Motor neuron (in vitro differentiated cells): ENCODE measurements at regions not wholly inside any gene's neighbourhood (a gene's known extent, or its start where the extent isn't known, plus 50 kb on each side); places are given as distances from the start of the nearest gene placed in this dataset.

Experiments used
- ATAC-seq, 8 experiments: fragments of 200-7000 bp; cut with Tn5 transposase; replicated peaks in 6 of 8; 2 replicates each; pipeline ENCODE4 v1.8.0; 2021; ENCODE audit warnings: mild to moderate bottlenecking in 8 of 8, moderate library complexity in 8 of 8
- H3K27ac ChIP-seq, 2 donors: fragments of 250-450 bp; sonication (Bioruptor Pico); 2 replicates each; pipeline ENCODE4 v1.9.0; 2021; ENCODE audit warnings: antibody characterized with exemption in 2 of 2, mild to moderate bottlenecking in 2 of 2, moderate library complexity in 1 of 2
- H3K4me1 ChIP-seq, 2 donors: fragments of 250-450 bp; sonication (Bioruptor Pico); replicated peaks in 1 of 2; 2 replicates each; pipeline ENCODE4 v1.6.1; 2021; ENCODE audit warnings: antibody characterized with exemption in 2 of 2, mild to moderate bottlenecking in 2 of 2, moderate library complexity in 1 of 2
- H3K4me3 ChIP-seq, 5 donors: fragments of 250-450 bp; sonication (Bioruptor Pico); 2 replicates each; pipeline ENCODE4 v1.9.0; 2021; ENCODE audit warnings: antibody characterized with exemption in 5 of 5, mild to moderate bottlenecking in 5 of 5, moderate library complexity in 4 of 5
- WGBS, 10 experiments: fragments of 450-650 bp; shearing (Covaris generic); methylation state at CpG; one replicate each; pipeline ENCODE4 v1.0.0; 2022; 5-methylcytosine and 5-hydroxymethylcytosine counted together
- in situ Hi-C, 9 experiments: fragments of 400-800 bp; cut with MboI; loops; one replicate each; pipeline ENCODE4 v1.15.0; 2021; ENCODE audit warnings: low sequenced_read_pairs in 9 of 9, low pct_unique_long_range_greater_than_20kb in 2 of 9; ENCODE audit not compliant: unreplicated experiment in 9 of 9

- Histone ChIP-seq H3K4me1 (no peaks in the 10 kb centered on the region), H3K4me3 (no peak overlapping the region), H3K27ac (no peak overlapping the region)
- 31 to 100% (median 80%) methylated on average over 1 to 2 of the region's 2 CpGs; no CpG with 5 or more reads in 3 of the 10 experiments for WGBS, 10 experiments
- in situ Hi-C loops = no loop called here
- ATAC-seq = no peak
Measured at GRCh38 chr11:98829971-98830370, 190.8 kb upstream of the CNTN5 start.

- no peak overlapping the region for H3K4me3 ChIP-seq
- 7 to 100% (median 91%) methylated on average over 2 to 4 of the region's 4 CpGs for WGBS, 10 experiments
- H3K4me1 ChIP-seq = peaks cover 3 to 12% of the 10 kb centered on the region in 2 donors
- H3K27ac ChIP-seq = no peak overlapping the region
- peak in 1 of 8 experiments; percentile 34 for ATAC-seq
- in situ Hi-C loops = no loop called here
Measured at GRCh38 chr11:98834776-98835175, 186.0 kb upstream of the CNTN5 start.

GRCh38 chr11:98835335-98835734 is 185.4 kb upstream of the CNTN5 start:
- peak in 5 of 8 experiments; percentile 29 to 76 (median 67) for ATAC-seq
- 0 to 83% (median 67%) methylated on average over 1 to 2 of the region's 2 CpGs; no CpG with 5 or more reads in 1 of the 10 experiments for WGBS, 10 experiments

GRCh38 chr11:98836156-98836555 is 184.6 kb upstream of the CNTN5 start:
- Histone ChIP-seq H3K27ac (no peak overlapping the region), H3K4me1 (peaks cover 3 to 12% of the 10 kb centered on the region in 2 donors), H3K4me3 (no peak overlapping the region)
- 0 to 91% (median 36%) methylated on average over 1 of the region's 1 CpG; no CpG with 5 or more reads in 4 of the 10 experiments for WGBS, 10 experiments
- no peak for ATAC-seq
- in situ Hi-C loops = no loop called here

More at GRCh38 chr11:98835335-98835734, 185.4 kb upstream of the CNTN5 start:
- Histone ChIP-seq H3K4me3 (no peak overlapping the region), H3K27ac (no peak overlapping the region), H3K4me1 (peaks cover 3 to 12% of the 10 kb centered on the region in 2 donors)
- in situ Hi-C loops = no loop called here

GRCh38 chr11:98842187-98842586 is 178.6 kb upstream of the CNTN5 start:
- Histone ChIP-seq H3K4me1 (no peaks in the 10 kb centered on the region), H3K4me3 (no peak overlapping the region), H3K27ac (no peak overlapping the region)
- in situ Hi-C loops = no loop called here
- ATAC-seq = no peak

- Histone ChIP-seq H3K4me1 (peaks cover 0 to 3% of the 10 kb centered on the region in 2 donors), H3K4me3 (no peak overlapping the region), H3K27ac (no peak overlapping the region)
- ATAC-seq = no peak
- in situ Hi-C loops = no loop called here
- 10 to 91% (median 73%) methylated on average over 1 to 5 of the region's 5 CpGs for WGBS, 10 experiments
Measured at GRCh38 chr11:98862169-98862568, 158.6 kb upstream of the CNTN5 start.

GRCh38 chr11:98871690-98872089 is 149.1 kb upstream of the CNTN5 start:
- in situ Hi-C loops = no loop called here
- no peak for ATAC-seq
- Histone ChIP-seq H3K4me3 (no peak overlapping the region), H3K27ac (no peak overlapping the region), H3K4me1 (no peaks in the 10 kb centered on the region)
- WGBS, 10 experiments = 5 to 100% (median 63%) methylated on average over 1 to 3 of the region's 3 CpGs; no CpG with 5 or more reads in 2 of the 10 experiments

- no peak overlapping the region for H3K27ac ChIP-seq
- no peak for ATAC-seq
- WGBS, 10 experiments = 0 to 100% (median 67%) methylated on average over 1 to 2 of the region's 2 CpGs
- in situ Hi-C loops = no loop called here
- no peaks in the 10 kb centered on the region for H3K4me1 ChIP-seq
- H3K4me3 ChIP-seq = no peak overlapping the region
Measured at GRCh38 chr11:98874050-98874449, 146.7 kb upstream of the CNTN5 start.

- 30 to 100% (median 86%) methylated on average over 1 of the region's 1 CpG; no CpG with 5 or more reads in 1 of the 10 experiments for WGBS, 10 experiments
- H3K4me3 ChIP-seq = no peak overlapping the region
- no peak for ATAC-seq
- H3K4me1 ChIP-seq = no peaks in the 10 kb centered on the region
- no peak overlapping the region for H3K27ac ChIP-seq
- in situ Hi-C loops = no loop called here
Measured at GRCh38 chr11:98895936-98896335, 124.8 kb upstream of the CNTN5 start.

- WGBS, 10 experiments = 0 to 100% (median 58%) methylated on average over 1 of the region's 1 CpG; no CpG with 5 or more reads in 2 of the 10 experiments
- Histone ChIP-seq H3K27ac (no peak overlapping the region), H3K4me3 (no peak overlapping the region), H3K4me1 (no peaks in the 10 kb centered on the region)
- peak in 3 of 8 experiments; percentile 22 to 63 (median 46) for ATAC-seq
- in situ Hi-C loops = no loop called here
Measured at GRCh38 chr11:98940913-98941312, 79.8 kb upstream of the CNTN5 start.

- ATAC-seq = no peak
- WGBS, 10 experiments = 0 to 100% (median 70%) methylated on average over 1 to 2 of the region's 2 CpGs; no CpG with 5 or more reads in 2 of the 10 experiments
- in situ Hi-C loops = no loop called here
Measured at GRCh38 chr11:98944461-98944860, 76.3 kb upstream of the CNTN5 start.

GRCh38 chr11:98952107-98952506 is 68.6 kb upstream of the CNTN5 start:
- H3K4me3 ChIP-seq = no peak overlapping the region
- in situ Hi-C loops = no loop called here
- no peak overlapping the region for H3K27ac ChIP-seq
- no peaks in the 10 kb centered on the region for H3K4me1 ChIP-seq
- 13 to 100% (median 78%) methylated on average over 1 to 2 of the region's 2 CpGs for WGBS, 10 experiments
- ATAC-seq = no peak

More at GRCh38 chr11:98944461-98944860, 76.3 kb upstream of the CNTN5 start:
- Histone ChIP-seq H3K4me3 (no peak overlapping the region), H3K27ac (no peak overlapping the region), H3K4me1 (no peaks in the 10 kb centered on the region)

GRCh38 chr11:98955551-98955950 is 65.2 kb upstream of the CNTN5 start:
- Histone ChIP-seq H3K4me1 (no peaks in the 10 kb centered on the region), H3K4me3 (no peak overlapping the region), H3K27ac (no peak overlapping the region)
- in situ Hi-C loops = no loop called here
- ATAC-seq = no peak
- 0 to 100% (median 70%) methylated on average over 1 of the region's 1 CpG; no CpG with 5 or more reads in 4 of the 10 experiments for WGBS, 10 experiments

GRCh38 chr11:98964146-98964545 is 56.6 kb upstream of the CNTN5 start:
- Histone ChIP-seq H3K4me1 (no peaks in the 10 kb centered on the region), H3K4me3 (no peak overlapping the region), H3K27ac (no peak overlapping the region)
- WGBS, 10 experiments = 0 to 100% (median 87%) methylated on average over 1 to 3 of the region's 3 CpGs
- no peak for ATAC-seq
- in situ Hi-C loops = no loop called here
